GM06990 (cell line): ENCODE measurements at regions not wholly inside any gene's neighbourhood (a gene's known extent, or its start where the extent isn't known, plus 50 kb on each side); places are given as distances from the start of the nearest gene placed in this dataset.

ENCODE experiments used
- DNase-seq: peaks from one replicate; pipeline ENCODE4 v3.0.0-alpha.2; 2011; ENCODE audit not compliant: insufficient read length; ENCODE audit errors: extremely low read depth
- H3K27me3 ChIP-seq: replicated peaks from 2 replicates; pipeline ENCODE4 v1.6.0; 2011; ENCODE audit warnings: low read length; ENCODE audit not compliant: control insufficient read depth, insufficient read depth
- H3K36me3 ChIP-seq: 2 replicates; pipeline ENCODE4 v1.5.1; 2011; ENCODE audit warnings: low read length; ENCODE audit not compliant: control insufficient read depth, insufficient read depth
- H3K4me3 ChIP-seq: replicated peaks from 2 replicates; pipeline ENCODE4 v1.5.1; 2011; ENCODE audit warnings: low read depth, mild to moderate bottlenecking, control low read depth, low read length
- TF ChIP-seq, protein P1 (sequence below): IDR thresholded peaks from 2 replicates; pipeline ENCODE4 v1.5.1; 2011; ENCODE audit warnings: low read length, control low read depth, mild to moderate bottlenecking, inconsistent platforms; ENCODE audit not compliant: insufficient read depth, poor library complexity, severe bottlenecking

DNA sequence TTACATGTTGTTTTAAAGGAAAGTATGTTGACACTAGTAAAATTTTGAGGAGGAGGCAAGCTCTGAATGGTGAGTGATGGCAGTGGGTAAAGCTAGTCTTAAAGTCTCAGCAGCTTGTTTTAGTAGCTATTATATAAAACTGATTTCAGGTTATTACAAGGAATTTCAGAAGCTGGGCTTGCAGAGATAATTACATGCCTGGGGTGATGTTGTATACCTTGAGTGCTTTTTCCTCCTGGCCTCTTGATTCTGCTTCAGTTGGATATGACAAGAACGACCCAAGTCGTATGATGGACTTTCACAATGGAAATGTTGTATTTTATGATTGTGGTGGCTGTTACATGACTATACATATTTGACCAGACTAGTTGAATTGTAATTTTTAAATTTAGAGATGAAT lies 175.5 kb upstream of the ADGRL3 start:
- TF ChIP-seq, protein P1, sequence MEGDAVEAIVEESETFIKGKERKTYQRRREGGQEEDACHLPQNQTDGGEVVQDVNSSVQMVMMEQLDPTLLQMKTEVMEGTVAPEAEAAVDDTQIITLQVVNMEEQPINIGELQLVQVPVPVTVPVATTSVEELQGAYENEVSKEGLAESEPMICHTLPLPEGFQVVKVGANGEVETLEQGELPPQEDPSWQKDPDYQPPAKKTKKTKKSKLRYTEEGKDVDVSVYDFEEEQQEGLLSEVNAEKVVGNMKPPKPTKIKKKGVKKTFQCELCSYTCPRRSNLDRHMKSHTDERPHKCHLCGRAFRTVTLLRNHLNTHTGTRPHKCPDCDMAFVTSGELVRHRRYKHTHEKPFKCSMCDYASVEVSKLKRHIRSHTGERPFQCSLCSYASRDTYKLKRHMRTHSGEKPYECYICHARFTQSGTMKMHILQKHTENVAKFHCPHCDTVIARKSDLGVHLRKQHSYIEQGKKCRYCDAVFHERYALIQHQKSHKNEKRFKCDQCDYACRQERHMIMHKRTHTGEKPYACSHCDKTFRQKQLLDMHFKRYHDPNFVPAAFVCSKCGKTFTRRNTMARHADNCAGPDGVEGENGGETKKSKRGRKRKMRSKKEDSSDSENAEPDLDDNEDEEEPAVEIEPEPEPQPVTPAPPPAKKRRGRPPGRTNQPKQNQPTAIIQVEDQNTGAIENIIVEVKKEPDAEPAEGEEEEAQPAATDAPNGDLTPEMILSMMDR, result no peak
- Histone ChIP-seq H3K27me3 (no peaks in the 10 kb centered on the region), H3K36me3 (no peaks in the 10 kb centered on the region), H3K4me3 (no peak overlapping the region)
- no peak for DNase-seq

DNA sequence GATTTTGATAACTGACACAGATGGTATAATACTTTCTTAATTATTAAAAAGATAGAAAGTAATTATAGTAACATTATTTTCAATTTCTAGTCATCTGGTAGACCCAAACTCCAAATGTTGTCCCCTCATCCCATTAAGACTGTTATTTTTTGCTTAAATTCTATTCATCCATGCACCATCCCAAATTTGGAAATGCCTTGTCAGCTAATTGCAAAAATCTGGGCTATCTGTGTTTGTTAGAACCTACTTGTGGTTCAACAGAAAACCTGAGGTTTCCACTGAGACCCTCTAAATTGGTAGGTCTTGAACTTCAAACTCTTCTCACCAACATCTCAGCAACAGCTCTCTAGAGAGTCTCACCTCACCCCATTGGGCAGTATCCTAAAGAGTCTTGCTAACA lies 172.2 kb upstream of the ADGRL3 start:
- DNase-seq, result no peak
- TF ChIP-seq, protein P1, result no peak
- Histone ChIP-seq H3K27me3 (no peaks in the 10 kb centered on the region), H3K36me3 (no peaks in the 10 kb centered on the region), H3K4me3 (no peak overlapping the region)

DNA sequence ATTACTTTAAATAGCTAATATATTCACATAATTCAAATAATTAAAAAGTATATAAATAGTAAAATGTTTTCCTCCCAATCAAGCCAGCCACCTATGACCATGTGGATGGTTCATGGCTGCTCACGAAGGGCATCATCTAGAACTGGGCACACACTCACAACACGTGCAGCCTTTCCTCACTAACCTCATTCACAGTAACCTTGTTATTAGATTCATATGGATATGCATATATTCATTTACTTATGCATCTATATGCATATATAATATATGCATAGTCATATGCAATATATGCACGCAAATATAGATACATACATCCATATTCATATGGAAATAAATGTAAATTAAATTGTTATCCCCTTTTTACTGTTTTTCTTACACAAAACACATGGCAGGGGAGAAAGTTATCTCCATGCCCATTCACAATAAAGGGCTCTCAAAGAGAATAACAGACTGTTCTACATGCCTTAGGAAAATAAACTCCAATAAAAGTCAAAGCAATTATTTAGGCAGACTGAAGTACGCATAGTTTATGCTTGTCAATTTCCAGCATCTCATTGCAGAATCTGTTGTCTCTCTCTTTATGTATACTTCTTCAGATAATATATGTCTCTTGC lies 163.9 kb upstream of the ADGRL3 start:
- TF ChIP-seq, protein P1, result no peak
- Histone ChIP-seq H3K4me3 (no peak overlapping the region), H3K27me3 (no peaks in the 10 kb centered on the region), H3K36me3 (no peaks in the 10 kb centered on the region)
- DNase-seq, result no peak

DNA sequence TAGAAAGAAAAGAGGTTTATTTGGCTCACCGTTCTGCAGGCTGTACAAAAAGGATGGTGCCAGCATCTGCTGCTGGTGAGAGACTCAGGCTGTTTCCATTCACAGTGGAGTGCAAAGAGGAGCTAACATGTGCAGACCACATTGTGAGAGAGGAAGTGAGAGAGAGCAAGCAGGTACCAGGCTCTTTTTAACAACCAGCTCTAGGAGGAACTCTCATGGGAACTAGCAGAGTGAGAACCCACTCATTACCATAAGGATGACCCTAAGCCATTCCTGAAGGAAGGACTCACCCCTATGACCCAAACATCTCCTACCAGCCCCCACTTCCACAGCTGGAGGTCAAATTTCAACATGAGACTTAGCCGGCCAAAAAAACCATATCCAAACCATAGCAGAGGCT lies 158.6 kb upstream of the ADGRL3 start:
- no peak overlapping the region for H3K4me3 ChIP-seq
- no peaks in the 10 kb centered on the region for H3K36me3 ChIP-seq
- DNase-seq, result no peak
- TF ChIP-seq, protein P1, result no peak
- no peaks in the 10 kb centered on the region for H3K27me3 ChIP-seq

DNA sequence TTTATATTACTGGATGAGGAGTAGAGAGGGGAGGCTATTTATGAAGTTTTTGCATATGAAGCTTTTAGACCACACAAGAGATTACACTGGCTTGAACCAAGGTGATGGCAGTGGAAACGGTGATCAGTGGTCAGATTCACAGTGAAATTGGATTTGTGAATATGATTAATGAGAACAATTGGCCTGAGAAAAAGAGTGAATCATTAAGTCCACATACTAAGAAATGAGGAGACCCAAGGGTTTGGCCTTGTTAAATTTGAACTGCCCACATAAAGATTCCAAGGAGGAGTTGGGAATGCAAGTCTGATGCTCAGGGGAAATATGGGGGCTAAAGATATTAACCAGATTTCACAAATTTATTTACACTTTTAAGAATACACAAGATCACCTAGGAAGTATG lies 155.3 kb upstream of the ADGRL3 start:
- Histone ChIP-seq H3K36me3 (no peaks in the 10 kb centered on the region), H3K27me3 (no peaks in the 10 kb centered on the region), H3K4me3 (no peak overlapping the region)
- TF ChIP-seq, protein P1, result no peak
- no peak for DNase-seq

DNA sequence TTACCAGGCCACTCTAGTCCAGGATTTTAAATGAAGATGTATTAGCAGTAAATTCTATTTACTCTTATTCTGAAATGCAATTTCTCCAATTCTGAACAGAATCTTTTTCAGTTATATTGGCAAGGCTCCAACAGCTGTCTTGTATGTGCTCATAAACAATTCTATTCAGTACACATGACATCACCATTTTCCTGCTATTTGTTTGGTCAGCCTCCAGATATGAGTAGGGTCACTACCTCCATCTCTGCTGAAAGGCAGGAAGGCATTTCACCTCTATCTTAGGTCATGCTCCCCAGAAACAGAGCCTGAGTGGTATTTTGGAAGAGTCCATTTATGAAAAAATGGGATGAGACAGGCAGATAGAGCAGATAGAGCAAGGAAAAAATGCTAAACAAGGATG lies 151.1 kb upstream of the ADGRL3 start:
- H3K4me3 ChIP-seq, result no peak overlapping the region
- DNase-seq, result no peak
- no peaks in the 10 kb centered on the region for H3K36me3 ChIP-seq
- no peaks in the 10 kb centered on the region for H3K27me3 ChIP-seq
- TF ChIP-seq, protein P1, result no peak
